ENCODE measurements at regions not wholly inside any gene's neighbourhood (a gene's known extent, or its start where the extent isn't known, plus 50 kb on each side); places are given as distances from the start of the nearest gene placed in this dataset.

DNA sequence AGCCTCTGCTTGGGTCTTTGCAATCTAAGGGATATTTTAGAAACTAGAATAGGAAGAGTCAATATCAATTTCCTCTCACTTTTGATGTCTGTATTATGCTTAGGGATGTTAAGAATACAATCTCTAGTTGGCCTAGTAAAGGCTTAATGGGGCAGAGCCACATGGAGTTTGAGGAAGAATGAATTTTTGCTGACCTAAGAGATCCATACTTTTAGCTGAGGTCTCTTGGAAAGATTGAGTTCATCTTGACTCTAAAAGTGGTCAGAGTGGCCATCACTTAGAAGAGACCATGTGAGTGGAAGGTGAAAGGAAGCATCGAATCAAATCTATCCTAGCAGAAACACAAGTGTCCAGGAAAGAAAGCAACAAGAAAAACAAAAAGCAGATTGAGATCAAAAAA lies 92.2 kb upstream of the SLC28A3 start:
- Mint-ChIP-seq H3K27ac (no peak overlapping the region), H3K36me3 (ENCODE audit: low read depth) (no peaks in the 10 kb centered on the region), H3K4me3 (no peak overlapping the region), H3K9me3 (no peaks in the 10 kb centered on the region), H3K4me1 (ENCODE audit: low read depth) (no peaks in the 10 kb centered on the region), H3K27me3 (ENCODE audit: low read depth) (no peaks in the 10 kb centered on the region)
- no peak for DNase-seq (ENCODE audit: low spot score)

- Mint-ChIP-seq H3K36me3 (ENCODE audit: low read depth) (no peaks in the 10 kb centered on the region), H3K4me3 (no peak overlapping the region), H3K27ac (no peak overlapping the region), H3K27me3 (ENCODE audit: low read depth) (no peaks in the 10 kb centered on the region), H3K4me1 (ENCODE audit: low read depth) (no peaks in the 10 kb centered on the region), H3K9me3 (no peaks in the 10 kb centered on the region)
- DNase-seq (ENCODE audit: low spot score) = no peak
These were observed 95.3 kb upstream of the SLC28A3 start for GRCh38 chr9:84435902-84436301.

GRCh38 chr9:84436386-84437109 lies 96.0 kb upstream of the SLC28A3 start:
- Mint-ChIP-seq H3K27me3 (ENCODE audit: low read depth) (no peaks in the 10 kb centered on the region), H3K4me1 (ENCODE audit: low read depth) (no peaks in the 10 kb centered on the region), H3K4me3 (no peak overlapping the region), H3K27ac (no peak overlapping the region), H3K36me3 (ENCODE audit: low read depth) (no peaks in the 10 kb centered on the region), H3K9me3 (no peaks in the 10 kb centered on the region)
- no peak for DNase-seq (ENCODE audit: low spot score)

DNA sequence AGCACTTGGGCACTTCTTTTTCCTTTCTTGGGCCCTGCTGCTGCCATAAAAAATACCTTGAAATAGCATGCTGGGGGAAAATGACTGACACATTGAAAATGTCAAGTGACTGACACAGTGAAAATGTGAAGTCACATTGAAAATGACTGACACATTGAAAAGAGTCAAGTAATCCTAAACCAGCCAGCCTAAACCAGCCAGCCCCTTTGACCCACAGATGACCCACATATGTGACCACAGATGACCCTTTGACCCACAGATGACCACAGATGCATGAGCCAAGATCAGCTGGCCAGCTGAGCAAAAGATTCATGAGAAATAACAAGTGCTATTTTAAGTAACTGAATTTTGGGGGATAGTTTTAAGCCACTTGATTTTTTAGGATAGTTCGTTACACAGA lies 97.8 kb upstream of the SLC28A3 start:
- Mint-ChIP-seq H3K27ac (no peak overlapping the region), H3K9me3 (no peaks in the 10 kb centered on the region), H3K36me3 (ENCODE audit: low read depth) (no peaks in the 10 kb centered on the region), H3K4me1 (ENCODE audit: low read depth) (no peaks in the 10 kb centered on the region), H3K27me3 (ENCODE audit: low read depth) (no peaks in the 10 kb centered on the region), H3K4me3 (no peak overlapping the region)
- DNase-seq (ENCODE audit: low spot score) = no peak

DNA sequence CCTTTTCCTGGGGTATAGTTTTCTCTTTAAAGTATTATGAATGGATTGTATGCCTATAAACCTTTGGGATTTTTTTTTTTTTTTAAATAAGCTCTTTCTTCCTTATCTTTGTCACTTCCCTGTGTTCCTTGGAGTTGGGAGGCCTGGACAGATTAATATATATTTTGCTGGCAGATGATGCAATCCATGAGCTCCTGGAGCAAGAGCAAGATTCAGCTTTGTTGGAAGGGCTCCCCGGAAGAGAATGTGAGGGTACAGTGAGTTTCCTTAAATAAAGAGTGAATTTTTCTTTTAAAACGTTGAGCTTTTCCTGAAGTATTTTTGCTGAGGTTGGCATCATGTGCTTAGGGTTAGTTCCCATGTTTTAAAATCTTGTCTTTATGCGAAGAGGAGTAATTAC lies 98.7 kb upstream of the SLC28A3 start:
- H3K27ac Mint-ChIP-seq = no peak overlapping the region
- no peaks in the 10 kb centered on the region for H3K9me3 Mint-ChIP-seq
- no peak for DNase-seq (ENCODE audit: low spot score)

GRCh38 chr9:84442712-84443111 lies 102.2 kb upstream of the SLC28A3 start:
- H3K4me3 Mint-ChIP-seq = no peak overlapping the region
- H3K9me3 Mint-ChIP-seq = no peaks in the 10 kb centered on the region
- H3K36me3 Mint-ChIP-seq (ENCODE audit: low read depth) = no peaks in the 10 kb centered on the region
- H3K4me1 Mint-ChIP-seq (ENCODE audit: low read depth) = no peaks in the 10 kb centered on the region
- no peak for DNase-seq (ENCODE audit: low spot score)
- H3K27me3 Mint-ChIP-seq (ENCODE audit: low read depth) = no peaks in the 10 kb centered on the region
- no peak overlapping the region for H3K27ac Mint-ChIP-seq

More for the DNA sequence above, 98.7 kb upstream of the SLC28A3 start:
- H3K4me1 Mint-ChIP-seq (ENCODE audit: low read depth) = no peaks in the 10 kb centered on the region
- H3K27me3 Mint-ChIP-seq (ENCODE audit: low read depth) = no peaks in the 10 kb centered on the region
- no peaks in the 10 kb centered on the region for H3K36me3 Mint-ChIP-seq (ENCODE audit: low read depth)
- H3K4me3 Mint-ChIP-seq = no peak overlapping the region

DNA sequence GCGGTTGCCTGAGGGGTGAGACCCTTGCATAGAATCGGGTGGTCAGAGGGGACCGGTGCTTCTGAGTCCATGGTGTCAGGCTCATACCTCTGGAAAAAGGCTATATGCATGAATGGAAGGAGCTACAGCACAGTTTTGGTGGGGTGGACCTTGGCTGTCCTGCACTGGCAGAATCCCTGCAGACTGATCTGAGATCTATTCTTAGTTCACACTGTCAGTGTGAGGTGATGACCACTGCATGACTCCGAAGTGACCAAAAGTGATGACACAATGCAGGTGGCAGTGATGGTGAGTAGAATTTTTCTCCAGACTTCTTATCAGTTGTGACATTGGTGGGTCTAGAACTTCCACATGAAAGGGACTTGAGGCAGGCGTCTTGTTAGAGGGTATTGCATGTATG lies 105.2 kb upstream of the SLC28A3 start:
- H3K27me3 Mint-ChIP-seq (ENCODE audit: low read depth) = no peaks in the 10 kb centered on the region
- DNase-seq (ENCODE audit: low spot score) = no peak
- no peaks in the 10 kb centered on the region for H3K4me1 Mint-ChIP-seq (ENCODE audit: low read depth)
- no peak overlapping the region for H3K27ac Mint-ChIP-seq
- no peak overlapping the region for H3K4me3 Mint-ChIP-seq
- no peaks in the 10 kb centered on the region for H3K36me3 Mint-ChIP-seq (ENCODE audit: low read depth)
- no peaks in the 10 kb centered on the region for H3K9me3 Mint-ChIP-seq

DNA sequence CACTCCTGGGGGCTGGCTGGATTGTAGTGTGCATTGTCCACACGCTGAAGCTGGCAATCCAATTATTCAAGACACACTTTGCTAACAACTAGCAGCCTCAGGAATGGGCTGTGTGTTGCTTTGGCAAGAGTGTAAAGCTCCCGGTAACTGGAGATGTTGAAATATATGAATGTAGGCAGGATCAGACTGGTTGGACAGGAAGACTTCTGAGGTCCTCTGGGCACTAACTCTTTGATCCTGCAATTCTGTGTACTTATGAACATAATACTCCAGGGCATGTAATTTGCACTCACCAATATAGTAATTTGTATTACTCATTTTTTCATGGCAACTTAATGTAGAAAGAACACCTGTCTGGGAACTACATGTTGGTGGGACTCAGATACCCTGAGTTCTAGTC lies 106.7 kb upstream of the SLC28A3 start:
- no peaks in the 10 kb centered on the region for H3K9me3 Mint-ChIP-seq
- H3K27me3 Mint-ChIP-seq (ENCODE audit: low read depth) = no peaks in the 10 kb centered on the region
- no peak overlapping the region for H3K4me3 Mint-ChIP-seq
- H3K4me1 Mint-ChIP-seq (ENCODE audit: low read depth) = no peaks in the 10 kb centered on the region
- H3K36me3 Mint-ChIP-seq (ENCODE audit: low read depth) = no peaks in the 10 kb centered on the region
- DNase-seq (ENCODE audit: low spot score) = no peak
- no peak overlapping the region for H3K27ac Mint-ChIP-seq

- Mint-ChIP-seq H3K4me1 (ENCODE audit: low read depth) (no peaks in the 10 kb centered on the region), H3K27ac (no peak overlapping the region), H3K9me3 (no peaks in the 10 kb centered on the region), H3K27me3 (ENCODE audit: low read depth) (no peaks in the 10 kb centered on the region), H3K4me3 (no peak overlapping the region), H3K36me3 (ENCODE audit: low read depth) (no peaks in the 10 kb centered on the region)
- no peak for DNase-seq (ENCODE audit: low spot score)
These were observed 109.5 kb upstream of the SLC28A3 start for GRCh38 chr9:84450029-84450428.

DNA sequence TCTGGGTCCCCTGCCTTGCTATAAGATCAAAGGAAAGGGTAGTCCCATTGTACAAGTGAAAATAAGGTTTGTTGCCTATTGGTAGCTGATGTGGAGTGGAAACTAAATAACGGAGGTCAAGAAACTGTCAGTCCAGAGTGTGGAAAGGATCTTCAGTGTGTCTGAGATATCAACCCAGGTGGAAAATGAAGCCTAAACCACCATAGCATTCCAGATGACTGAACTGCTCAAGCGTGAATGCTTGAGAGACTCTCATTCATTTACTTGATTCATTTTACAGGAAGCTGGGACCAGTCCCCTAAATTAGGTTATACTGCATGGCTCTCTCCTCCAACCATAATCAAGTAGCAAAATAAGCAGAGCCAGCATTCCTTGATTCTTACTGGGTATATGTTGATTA lies 116.0 kb upstream of the SLC28A3 start:
- H3K36me3 Mint-ChIP-seq (ENCODE audit: low read depth) = no peaks in the 10 kb centered on the region
- no peak overlapping the region for H3K27ac Mint-ChIP-seq
- no peaks in the 10 kb centered on the region for H3K4me1 Mint-ChIP-seq (ENCODE audit: low read depth)
- no peaks in the 10 kb centered on the region for H3K27me3 Mint-ChIP-seq (ENCODE audit: low read depth)
- DNase-seq (ENCODE audit: low spot score) = no peak
- no peaks in the 10 kb centered on the region for H3K9me3 Mint-ChIP-seq
- H3K4me3 Mint-ChIP-seq = no peak overlapping the region

- no peaks in the 10 kb centered on the region for H3K9me3 Mint-ChIP-seq
- no peak for DNase-seq (ENCODE audit: low spot score)
- no peak overlapping the region for H3K27ac Mint-ChIP-seq
- H3K4me3 Mint-ChIP-seq = no peak overlapping the region
- H3K36me3 Mint-ChIP-seq (ENCODE audit: low read depth) = no peaks in the 10 kb centered on the region
- H3K4me1 Mint-ChIP-seq (ENCODE audit: low read depth) = no peaks in the 10 kb centered on the region
- H3K27me3 Mint-ChIP-seq (ENCODE audit: low read depth) = no peaks in the 10 kb centered on the region
These were observed 120.1 kb upstream of the SLC28A3 start for GRCh38 chr9:84460695-84461094.

GRCh38 chr9:84463272-84463671 lies 122.7 kb upstream of the SLC28A3 start:
- no peaks in the 10 kb centered on the region for H3K4me1 Mint-ChIP-seq (ENCODE audit: low read depth)
- no peaks in the 10 kb centered on the region for H3K36me3 Mint-ChIP-seq (ENCODE audit: low read depth)
- H3K4me3 Mint-ChIP-seq = no peak overlapping the region
- H3K27ac Mint-ChIP-seq = no peak overlapping the region
- DNase-seq (ENCODE audit: low spot score) = no peak
- H3K27me3 Mint-ChIP-seq (ENCODE audit: low read depth) = no peaks in the 10 kb centered on the region
- H3K9me3 Mint-ChIP-seq = no peaks in the 10 kb centered on the region

DNA sequence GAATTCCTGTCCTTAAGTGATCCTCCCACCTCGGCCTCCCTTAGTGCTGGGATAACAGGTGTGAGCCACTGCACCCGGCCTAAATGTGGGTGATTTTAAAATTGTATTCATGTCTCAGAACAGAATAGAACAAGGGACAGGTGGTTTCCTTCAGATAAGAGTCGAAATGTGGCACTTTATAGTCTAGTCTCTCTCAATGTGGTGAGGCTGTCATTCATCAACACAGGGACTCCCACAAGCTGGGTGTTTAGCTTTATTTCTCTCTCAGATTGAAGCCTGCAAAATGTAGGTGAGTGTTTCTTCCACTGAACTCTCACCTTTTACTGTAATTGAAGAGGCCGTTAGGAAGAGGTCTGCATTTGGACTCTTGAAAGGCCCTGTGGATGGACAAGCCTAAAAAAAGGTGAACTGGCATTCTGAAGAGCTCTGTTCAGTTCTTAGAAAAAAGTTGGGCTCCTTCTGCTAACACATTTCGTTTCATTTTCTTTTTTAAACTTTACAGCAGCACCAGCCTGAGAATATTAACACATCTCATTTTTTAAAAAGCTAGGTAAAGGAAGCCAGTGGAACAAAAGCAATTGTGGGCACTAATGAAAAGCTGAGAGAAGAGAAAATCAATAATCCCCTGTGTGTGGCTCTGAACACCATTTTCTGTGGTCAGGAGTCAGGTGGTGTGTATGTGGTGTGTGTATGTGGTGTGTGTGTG lies 126.2 kb upstream of the SLC28A3 start:
- Mint-ChIP-seq H3K4me1 (ENCODE audit: low read depth) (no peaks in the 10 kb centered on the region), H3K36me3 (ENCODE audit: low read depth) (no peaks in the 10 kb centered on the region), H3K27me3 (ENCODE audit: low read depth) (no peaks in the 10 kb centered on the region), H3K9me3 (no peaks in the 10 kb centered on the region), H3K27ac (no peak overlapping the region), H3K4me3 (no peak overlapping the region)
- no peak for DNase-seq (ENCODE audit: low spot score)

DNA sequence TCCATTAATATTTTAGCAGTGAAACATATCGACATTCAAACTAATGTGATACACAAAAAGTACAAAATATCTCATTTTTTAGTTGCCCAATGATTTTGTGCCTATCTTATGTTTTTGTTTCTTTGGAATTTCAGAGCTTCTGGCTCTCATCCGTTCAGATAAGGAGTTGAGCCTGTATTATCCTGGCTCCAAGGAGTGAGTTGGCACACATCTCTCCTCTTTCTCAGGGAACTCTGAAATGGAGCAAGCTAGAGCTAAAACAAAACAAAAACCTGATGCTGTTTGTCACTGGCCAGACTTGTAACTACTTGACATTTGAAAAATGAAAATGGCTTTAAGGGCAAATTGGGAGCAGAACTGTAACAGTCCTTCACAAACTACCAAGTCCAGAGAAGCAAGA lies 131.3 kb upstream of the SLC28A3 start:
- H3K4me3 Mint-ChIP-seq = no peak overlapping the region
- H3K27me3 Mint-ChIP-seq (ENCODE audit: low read depth) = no peaks in the 10 kb centered on the region
- no peaks in the 10 kb centered on the region for H3K36me3 Mint-ChIP-seq (ENCODE audit: low read depth)
- no peak overlapping the region for H3K27ac Mint-ChIP-seq
- no peaks in the 10 kb centered on the region for H3K9me3 Mint-ChIP-seq
- no peaks in the 10 kb centered on the region for H3K4me1 Mint-ChIP-seq (ENCODE audit: low read depth)
- DNase-seq (ENCODE audit: low spot score) = no peak

- H3K4me3 Mint-ChIP-seq = no peak overlapping the region
These were observed 138.4 kb upstream of the SLC28A3 start for GRCh38 chr9:84478996-84479395.

More at GRCh38 chr9:84478996-84479395, 138.4 kb upstream of the SLC28A3 start:
- Mint-ChIP-seq H3K9me3 (no peaks in the 10 kb centered on the region), H3K27ac (no peak overlapping the region), H3K4me1 (ENCODE audit: low read depth) (no peaks in the 10 kb centered on the region), H3K27me3 (ENCODE audit: low read depth) (no peaks in the 10 kb centered on the region), H3K36me3 (ENCODE audit: low read depth) (no peaks in the 10 kb centered on the region)
- DNase-seq (ENCODE audit: low spot score) = no peak
